Kidney epithelial cell (primary cell): ENCODE measurements at regions not wholly inside any gene's neighbourhood (a gene's known extent, or its start where the extent isn't known, plus 50 kb on each side); places are given as distances from the start of the nearest gene placed in this dataset.

Experiments used
- DNase-seq: peaks from one replicate; pipeline ENCODE4 v3.0.0-alpha.2; 2010; ENCODE audit warnings: low read depth
- H3K27me3 ChIP-seq: 2 replicates; pipeline ENCODE4 v1.6.0; 2011; ENCODE audit warnings: low read length; ENCODE audit not compliant: control insufficient read depth, insufficient read depth
- H3K36me3 ChIP-seq: 2 replicates; pipeline ENCODE4 v1.5.1; 2011; ENCODE audit warnings: low read length; ENCODE audit not compliant: control insufficient read depth, insufficient read depth
- H3K4me3 ChIP-seq: 2 replicates; pipeline ENCODE4 v1.5.1; 2011; ENCODE audit warnings: low read depth, mild to moderate bottlenecking, control low read depth, low read length
- TF ChIP-seq, protein P1 (sequence below): IDR thresholded peaks from 2 replicates; pipeline ENCODE4 v1.5.1; 2011; ENCODE audit warnings: mild to moderate bottlenecking, moderate library complexity, low read length, control low read depth, inconsistent platforms; ENCODE audit not compliant: insufficient read depth, poor library complexity, severe bottlenecking

DNA sequence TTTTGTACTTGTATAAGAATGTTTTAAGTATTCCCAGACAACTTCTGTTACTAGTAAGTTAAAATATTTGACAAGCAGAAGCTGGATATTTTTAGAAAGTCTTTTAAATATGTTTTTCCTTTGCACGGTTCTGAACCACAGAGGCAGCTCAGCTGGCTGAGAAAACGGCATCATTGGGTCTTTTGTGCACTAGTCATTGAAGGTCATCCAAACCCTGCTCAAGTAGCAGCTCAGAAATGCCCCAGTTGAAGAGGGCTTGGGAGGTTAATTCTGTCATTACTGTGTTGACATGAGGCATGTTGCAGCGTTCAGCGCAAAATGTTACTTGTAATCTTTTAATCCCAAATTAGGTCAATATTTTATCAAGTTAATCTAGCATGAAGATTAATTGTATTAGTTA, 383.7 kb upstream of the FAM241A start:
- H3K27me3 ChIP-seq, result no peaks in the 10 kb centered on the region
- TF ChIP-seq, protein P1, sequence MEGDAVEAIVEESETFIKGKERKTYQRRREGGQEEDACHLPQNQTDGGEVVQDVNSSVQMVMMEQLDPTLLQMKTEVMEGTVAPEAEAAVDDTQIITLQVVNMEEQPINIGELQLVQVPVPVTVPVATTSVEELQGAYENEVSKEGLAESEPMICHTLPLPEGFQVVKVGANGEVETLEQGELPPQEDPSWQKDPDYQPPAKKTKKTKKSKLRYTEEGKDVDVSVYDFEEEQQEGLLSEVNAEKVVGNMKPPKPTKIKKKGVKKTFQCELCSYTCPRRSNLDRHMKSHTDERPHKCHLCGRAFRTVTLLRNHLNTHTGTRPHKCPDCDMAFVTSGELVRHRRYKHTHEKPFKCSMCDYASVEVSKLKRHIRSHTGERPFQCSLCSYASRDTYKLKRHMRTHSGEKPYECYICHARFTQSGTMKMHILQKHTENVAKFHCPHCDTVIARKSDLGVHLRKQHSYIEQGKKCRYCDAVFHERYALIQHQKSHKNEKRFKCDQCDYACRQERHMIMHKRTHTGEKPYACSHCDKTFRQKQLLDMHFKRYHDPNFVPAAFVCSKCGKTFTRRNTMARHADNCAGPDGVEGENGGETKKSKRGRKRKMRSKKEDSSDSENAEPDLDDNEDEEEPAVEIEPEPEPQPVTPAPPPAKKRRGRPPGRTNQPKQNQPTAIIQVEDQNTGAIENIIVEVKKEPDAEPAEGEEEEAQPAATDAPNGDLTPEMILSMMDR, result no peak
- H3K4me3 ChIP-seq, result no peak overlapping the region
- no peaks in the 10 kb centered on the region for H3K36me3 ChIP-seq
- no peak for DNase-seq

GRCh38 chr4:111770514-111770913, 374.7 kb upstream of the FAM241A start:
- no peak overlapping the region for H3K4me3 ChIP-seq
- TF ChIP-seq, protein P1, result no peak
- DNase-seq, result no peak
- no peaks in the 10 kb centered on the region for H3K27me3 ChIP-seq
- no peaks in the 10 kb centered on the region for H3K36me3 ChIP-seq

DNA sequence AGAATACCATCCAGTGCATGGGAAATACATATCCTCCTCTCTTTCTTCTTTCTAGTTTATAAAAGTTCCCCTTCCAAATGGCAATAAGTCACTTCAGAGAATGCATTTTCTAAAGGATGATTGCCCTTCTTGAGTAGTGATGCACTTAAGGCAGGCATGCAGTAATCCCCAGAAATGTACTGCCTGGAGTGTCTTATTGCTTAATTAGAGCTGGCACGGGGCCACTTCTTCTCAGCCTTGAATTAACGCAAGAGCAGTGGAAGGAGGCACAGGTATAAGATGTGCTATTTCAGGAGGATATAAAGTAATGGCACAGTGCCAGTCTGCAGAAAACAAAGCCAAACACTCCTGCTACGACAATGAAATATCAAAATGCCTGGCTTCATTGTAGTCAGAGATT, 371.4 kb upstream of the FAM241A start:
- TF ChIP-seq, protein P1, result no peak
- H3K27me3 ChIP-seq, result no peaks in the 10 kb centered on the region
- DNase-seq, result no peak
- no peaks in the 10 kb centered on the region for H3K36me3 ChIP-seq
- H3K4me3 ChIP-seq, result no peak overlapping the region

DNA sequence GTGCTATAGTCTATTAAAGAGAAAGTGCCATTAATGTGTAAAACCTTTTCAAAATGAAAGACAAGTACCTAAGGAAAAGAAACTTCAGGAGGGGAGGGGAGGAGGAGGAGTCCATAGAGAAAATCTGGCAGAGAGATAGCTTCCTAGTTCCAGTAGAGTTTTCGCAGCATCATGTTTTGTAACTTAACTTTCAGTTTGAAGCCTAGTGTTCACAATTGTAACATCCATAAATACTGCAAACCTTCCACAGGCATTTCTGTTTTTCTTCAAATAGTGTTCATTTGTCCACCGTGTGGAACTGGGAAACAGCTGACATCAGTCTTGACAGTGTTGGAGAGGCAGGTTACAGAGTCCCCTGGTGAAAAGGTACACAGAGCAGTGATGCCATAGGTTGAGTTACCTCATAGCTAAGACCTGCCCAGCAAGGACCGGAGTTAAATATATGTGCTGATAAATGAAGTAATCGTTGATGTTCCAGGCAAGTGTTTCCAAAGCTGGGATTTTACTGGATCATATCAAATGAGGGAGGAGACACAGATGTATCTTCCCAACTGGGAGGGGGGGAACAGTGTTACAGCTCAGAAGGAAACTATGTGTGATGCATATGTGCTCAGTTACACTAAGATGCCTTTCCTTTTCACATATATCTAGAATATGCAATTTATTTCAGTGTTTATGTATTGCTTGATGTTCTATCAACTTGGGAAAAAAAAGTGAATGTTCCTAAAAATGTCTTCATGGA, 369.5 kb upstream of the FAM241A start:
- TF ChIP-seq, protein P1, result no peak
- Histone ChIP-seq H3K36me3 (no peaks in the 10 kb centered on the region), H3K4me3 (no peak overlapping the region), H3K27me3 (no peaks in the 10 kb centered on the region)
- DNase-seq, result no peak

DNA sequence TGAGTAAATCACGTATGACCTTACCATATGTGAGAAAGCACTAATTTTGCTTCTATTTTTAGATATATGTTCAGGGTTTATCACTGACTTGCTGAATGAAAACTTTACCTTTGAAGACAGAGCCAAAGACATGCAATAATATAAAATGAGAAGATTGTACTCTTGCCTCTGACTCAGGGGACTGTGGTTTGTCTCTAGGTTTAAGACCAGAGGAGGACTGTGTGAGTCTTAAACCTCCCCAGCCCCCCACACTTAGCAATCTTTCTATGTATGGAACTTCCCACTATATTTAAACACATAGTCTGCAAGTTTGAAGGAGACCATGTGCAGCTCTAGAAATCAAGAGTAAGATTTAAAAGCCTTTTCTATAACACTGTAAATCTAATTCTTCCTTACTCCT, 368.7 kb upstream of the FAM241A start:
- TF ChIP-seq, protein P1, result no peak
- Histone ChIP-seq H3K27me3 (no peaks in the 10 kb centered on the region), H3K4me3 (no peak overlapping the region), H3K36me3 (no peaks in the 10 kb centered on the region)
- no peak for DNase-seq

DNA sequence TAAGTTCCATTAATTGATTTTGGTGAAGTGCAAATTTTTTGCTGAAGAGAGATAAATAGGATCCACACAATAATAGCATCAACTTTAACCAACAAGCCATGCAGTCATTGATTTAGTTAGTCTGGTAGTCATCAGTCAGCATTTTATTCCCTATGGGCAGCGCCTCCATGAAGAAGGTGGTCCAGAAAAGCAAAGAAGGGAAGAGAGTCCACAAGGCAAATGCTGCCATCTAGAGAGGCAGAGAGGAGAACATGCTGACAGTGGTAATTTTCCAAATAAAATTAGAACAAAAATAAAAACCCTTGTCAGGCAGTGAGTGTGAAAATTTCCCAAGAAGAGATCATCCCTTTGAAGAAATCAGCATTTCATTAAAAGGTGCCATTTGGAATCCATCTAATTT, 366.7 kb upstream of the FAM241A start:
- TF ChIP-seq, protein P1, result peak; percentile 36
- no peak for DNase-seq
- H3K4me3 ChIP-seq, result no peak overlapping the region
- H3K36me3 ChIP-seq, result no peaks in the 10 kb centered on the region
- H3K27me3 ChIP-seq, result no peaks in the 10 kb centered on the region
